MV-4-11 (cell line): ENCODE measurements at regions not wholly inside any gene's neighbourhood (a gene's known extent, or its start where the extent isn't known, plus 50 kb on each side); places are given as distances from the start of the nearest gene placed in this dataset.

Experiments used
- DNase-seq: peaks from one replicate; lab custom pipeline; 2025; lab: John Stamatoyannopoulos, UW

DNA sequence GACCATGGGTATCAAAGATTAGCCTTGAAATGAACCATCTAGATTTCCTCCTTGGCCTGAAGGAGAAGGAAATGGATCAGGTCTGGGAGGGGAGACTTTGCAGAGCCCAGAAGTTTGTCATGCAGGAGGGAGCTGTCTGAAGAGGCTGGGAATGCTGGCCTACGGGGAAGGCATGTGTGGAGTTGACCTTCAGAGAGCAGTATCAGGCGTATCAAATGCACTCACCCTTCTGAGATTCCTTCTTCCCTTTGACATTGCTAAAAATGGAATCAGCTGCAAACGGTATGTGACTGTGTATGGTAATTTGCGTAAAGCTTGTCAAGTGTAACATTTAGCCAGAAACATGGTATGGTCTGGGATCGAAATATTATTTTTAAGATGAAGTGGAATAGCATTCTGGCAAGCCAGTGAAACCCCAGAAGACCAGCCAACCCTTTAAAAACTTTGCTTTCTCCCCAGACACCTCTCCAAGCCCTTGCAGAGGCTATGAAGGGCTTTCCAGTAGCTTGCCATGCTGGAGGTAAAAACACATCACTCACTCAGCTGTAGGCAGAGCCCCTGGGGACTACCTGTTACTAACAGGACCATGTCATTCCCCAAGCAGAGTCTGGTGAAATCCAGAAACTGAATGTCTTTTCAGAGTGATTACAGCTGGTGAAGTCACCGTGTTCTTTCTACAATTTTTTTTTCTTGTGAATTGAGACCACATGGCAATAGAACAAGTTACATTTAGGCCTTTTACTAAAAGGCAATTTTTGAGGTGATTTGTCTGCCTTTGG is 174.7 kb upstream of the SLC24A5 start:
- no peak for DNase-seq

GRCh38 chr15:47949815-47950214 is 171.0 kb upstream of the SLC24A5 start:
- DNase-seq = no peak

DNA sequence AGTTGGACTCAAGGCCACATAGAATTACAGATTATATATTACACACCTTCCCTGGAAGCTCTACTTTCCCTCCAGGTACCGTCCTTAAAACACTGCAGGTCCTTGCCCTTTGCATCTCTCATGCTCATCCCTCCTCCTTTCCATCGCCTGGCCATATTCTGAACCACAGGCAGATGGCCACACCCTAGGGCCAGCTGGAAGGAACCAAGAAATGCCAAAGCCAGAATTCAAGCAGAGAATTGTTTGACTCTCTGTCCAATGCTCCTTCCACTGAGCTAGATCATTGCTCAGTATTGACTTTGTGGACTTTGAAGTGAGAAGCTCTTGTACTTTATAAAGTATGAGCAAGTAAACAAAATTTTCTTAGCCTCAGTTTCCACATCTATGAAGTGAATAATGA is 170.3 kb upstream of the SLC24A5 start:
- no peak for DNase-seq

GRCh38 chr15:47951781-47952180 is 169.0 kb upstream of the SLC24A5 start:
- no peak for DNase-seq

DNA sequence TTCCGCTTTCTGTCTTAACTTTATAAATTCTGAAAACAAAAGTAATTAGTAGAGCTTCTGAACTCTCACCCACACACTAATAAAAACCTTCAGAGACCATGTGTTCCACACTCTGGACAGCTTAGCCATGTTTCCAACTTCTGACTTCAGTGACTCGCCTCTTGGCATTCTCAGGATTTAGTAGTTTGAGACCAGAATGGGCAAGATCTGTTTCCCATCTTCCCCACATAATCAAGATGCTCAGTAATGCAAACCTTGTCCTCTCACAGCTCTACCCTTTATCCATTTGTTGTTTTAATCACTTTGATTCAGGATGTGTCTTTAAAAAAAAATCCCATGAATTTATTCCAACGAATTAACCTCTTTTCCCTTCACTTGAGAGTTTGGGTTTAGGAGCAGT is 166.6 kb upstream of the SLC24A5 start:
- DNase-seq = no peak

DNA sequence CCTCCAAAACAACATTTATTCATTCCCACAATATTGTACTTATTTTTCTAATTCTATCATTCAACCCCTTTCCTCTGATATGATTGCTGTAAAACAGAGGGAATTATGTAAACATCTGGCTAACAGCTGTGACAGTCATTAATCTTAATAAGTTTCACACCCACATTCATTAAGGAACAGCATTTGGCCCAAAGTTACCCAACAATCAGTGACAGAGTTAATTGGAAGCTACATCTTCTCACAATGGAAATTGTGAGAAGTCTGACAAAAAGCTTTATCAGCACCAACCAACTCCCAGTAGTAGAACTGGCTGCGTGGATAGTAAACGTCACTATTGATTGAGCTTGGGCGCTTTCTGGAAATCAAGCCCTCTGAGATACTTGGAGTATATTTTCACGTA is 165.8 kb upstream of the SLC24A5 start:
- no peak for DNase-seq

- DNase-seq = peak; percentile 35
Measured at GRCh38 chr15:47959617-47960413, 161.0 kb upstream of the SLC24A5 start.

DNA sequence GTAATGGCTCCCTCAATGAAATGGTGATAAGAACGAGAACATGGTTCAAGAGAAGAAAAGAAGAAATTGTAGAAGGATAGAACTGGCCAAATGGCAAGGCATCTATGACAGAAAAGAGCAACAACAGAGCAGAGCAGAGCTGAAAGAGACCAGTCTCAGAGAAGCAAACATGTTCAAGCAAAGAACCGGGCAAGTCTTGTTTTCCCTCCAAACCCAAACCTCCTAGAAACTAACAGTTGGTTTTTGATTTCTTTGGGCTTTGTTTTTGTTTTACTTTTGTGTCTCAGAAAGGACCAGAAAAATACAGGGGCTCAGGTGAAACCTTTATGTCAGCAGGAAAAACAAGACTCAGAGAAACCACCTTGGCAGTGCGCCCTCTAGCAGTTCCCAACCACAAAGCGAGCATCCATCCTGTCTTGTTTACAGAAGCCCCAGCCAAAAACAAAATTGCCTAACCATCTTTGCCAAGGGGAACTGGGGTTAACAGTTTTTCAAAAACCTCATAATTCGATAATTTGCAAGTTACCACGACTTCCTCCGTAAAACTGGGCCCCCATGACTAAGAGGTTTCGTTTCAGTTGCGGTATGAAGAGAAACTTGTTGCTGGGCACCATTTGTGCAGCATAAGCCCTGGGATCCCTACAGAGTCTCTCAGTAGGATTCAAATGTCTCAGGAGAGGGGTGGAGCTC is 159.2 kb upstream of the SLC24A5 start:
- peak; percentile 97 for DNase-seq

DNA sequence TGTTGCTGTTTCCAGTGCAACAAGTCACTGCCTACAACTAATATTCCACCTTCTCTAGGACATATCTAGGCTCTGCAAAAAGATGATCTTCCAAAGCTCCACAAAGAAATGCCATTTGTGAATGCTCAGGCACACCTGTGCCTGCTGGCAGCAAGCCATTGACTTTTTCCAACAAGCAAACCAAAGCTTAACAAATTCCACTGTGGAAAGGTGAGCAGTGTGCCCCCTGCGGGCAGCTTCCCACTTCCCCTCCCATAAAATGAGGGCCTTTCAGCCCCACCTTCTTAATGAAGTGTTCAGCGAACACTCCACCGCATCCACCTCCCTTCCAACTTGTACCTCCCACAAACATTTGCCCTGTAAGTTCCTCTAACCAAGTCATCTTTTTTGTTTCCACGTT is 157.5 kb upstream of the SLC24A5 start:
- peak; percentile 21 for DNase-seq

GRCh38 chr15:47964229-47964628 is 156.6 kb upstream of the SLC24A5 start:
- DNase-seq = no peak

GRCh38 chr15:47965297-47965696 is 155.5 kb upstream of the SLC24A5 start:
- DNase-seq = no peak

GRCh38 chr15:47968593-47968992 is 152.2 kb upstream of the SLC24A5 start:
- DNase-seq = no peak

DNA sequence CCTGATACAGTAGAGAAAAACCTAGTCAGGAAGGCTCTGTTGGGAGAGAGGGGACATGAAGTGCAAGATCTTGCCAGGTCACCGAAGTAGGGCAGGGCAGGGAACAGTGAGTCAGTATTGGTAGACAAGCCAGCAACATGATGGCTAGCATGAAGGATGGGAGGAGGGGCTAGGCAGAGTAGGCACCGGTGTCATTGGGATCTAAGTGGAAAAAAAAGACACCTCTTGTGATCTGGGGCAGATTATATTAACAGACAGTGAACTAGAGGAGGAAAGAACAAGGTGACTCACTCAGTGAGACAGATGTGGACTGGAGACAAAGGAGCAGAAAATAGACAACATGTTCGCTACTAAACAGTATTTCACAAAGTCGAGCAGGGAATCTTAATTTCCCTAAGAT is 149.2 kb upstream of the SLC24A5 start:
- no peak for DNase-seq

DNA sequence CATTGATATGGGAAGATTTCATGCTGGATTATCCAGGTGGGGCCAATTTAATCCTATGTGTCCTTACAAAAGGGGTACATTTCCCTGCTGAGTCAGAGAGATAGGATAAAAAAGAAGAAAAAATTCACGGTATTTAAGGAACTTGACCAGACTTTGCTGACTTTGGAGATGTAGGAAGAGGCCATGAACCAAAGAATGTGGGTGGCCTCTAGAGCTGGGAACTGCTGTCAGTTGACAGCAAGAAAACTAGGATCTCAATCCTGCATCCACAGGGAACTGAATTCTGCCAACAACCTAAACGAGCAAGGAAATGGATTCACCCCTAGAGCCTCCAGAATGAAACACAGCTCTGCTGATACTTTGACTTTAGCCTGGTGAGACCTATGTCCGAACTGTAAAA is 148.1 kb upstream of the SLC24A5 start:
- DNase-seq = no peak

DNA sequence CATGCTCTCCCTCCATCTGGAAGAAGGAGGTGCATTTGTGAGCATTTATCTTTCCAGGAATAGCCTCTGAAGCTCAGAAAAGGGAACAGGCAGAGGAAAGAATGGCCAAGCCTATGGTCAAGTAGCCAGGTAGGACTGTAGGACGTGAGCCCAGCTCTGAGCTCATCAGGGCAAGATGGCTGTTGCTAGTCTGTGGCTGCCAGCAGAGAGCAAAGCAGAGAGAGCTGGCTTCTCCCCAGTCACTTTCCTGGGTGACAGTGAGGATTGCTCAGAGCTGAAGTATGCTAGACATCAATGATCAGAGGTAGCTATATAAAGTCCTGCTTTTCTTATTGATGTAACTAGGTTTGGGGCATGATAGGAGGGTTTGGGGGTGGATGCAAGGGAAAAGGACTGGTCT is 146.1 kb upstream of the SLC24A5 start:
- no peak for DNase-seq

DNA sequence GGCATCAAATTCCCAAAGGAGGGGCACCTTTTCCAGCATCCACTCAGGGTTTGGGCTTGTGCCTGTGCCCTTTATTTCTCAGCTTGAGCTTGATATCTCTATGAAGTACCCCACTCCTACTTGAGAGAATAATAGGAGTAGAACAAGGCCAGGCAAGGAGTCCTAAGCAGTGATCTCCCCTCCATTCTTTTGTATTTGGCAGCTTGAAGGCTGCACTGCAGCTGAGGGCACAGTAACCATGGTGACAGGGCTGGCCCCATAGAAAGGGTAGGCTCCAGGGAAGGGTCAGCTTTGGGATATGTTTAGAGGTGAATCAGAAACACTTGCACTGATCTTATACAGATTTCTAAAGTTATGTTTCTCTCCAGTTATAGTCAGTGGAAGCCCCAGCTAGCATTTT is 145.4 kb upstream of the SLC24A5 start:
- no peak for DNase-seq

DNA sequence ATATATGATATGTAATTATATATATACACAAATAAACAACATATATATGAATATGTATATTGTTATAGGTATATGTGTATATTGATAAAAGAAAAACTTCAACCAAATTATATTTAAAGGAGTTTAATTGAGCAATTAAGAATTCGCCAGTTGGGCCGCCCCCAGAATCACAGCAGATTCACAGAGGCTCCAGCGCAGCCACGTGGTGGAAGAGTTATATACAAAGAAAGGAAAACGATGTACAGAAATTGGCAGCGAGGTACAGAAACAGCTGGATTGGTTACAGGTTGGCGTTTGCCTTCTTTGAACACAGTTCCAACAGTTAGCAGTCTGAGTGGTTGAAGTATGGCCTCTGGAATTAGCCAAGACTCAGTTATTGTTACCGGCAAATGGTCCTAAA is 137.3 kb upstream of the SLC24A5 start:
- DNase-seq = no peak

DNA sequence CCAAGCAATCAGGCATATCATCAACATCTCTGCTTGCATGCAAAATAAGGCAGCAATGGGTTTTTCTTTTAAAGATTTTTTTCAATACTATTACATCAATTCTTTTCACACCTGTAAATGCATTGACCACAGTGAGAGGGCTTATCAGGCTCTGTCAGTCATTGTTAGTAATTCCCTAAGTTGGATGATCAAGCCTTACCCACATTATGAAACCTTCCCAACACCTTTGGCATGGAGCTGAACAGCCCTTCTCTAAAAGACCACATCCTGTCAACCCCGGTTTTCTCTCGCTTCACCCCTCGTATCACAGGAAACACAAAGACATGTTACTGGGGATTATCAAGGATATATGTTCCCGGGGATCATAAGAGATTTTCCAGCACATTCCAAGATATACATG is 135.2 kb upstream of the SLC24A5 start:
- DNase-seq = no peak

DNA sequence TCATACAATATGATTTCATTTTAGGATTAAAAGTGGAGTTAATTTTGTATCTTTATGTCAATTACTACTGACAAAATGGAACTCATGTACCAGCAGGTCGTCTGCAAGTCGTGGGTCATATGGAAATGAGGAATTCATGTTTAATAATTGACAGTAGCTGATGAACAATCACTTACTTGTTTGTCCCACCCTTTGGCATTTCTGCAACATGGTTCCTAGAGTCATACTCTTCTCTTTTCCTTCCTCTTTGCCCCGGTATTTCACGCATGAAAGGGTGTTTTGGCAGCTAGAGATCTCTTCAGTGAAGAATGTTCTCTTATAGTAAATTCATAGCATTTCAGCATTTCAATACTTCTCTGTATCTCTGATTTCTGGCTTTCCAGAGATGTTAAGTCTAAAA is 133.3 kb upstream of the SLC24A5 start:
- no peak for DNase-seq

GRCh38 chr15:47987908-47988532 is 132.8 kb upstream of the SLC24A5 start:
- peak; percentile 76 for DNase-seq

- no peak for DNase-seq
Measured at GRCh38 chr15:47988564-47988963, 132.2 kb upstream of the SLC24A5 start.

GRCh38 chr15:47990821-47991220 is 130.0 kb upstream of the SLC24A5 start:
- no peak for DNase-seq
